ENCODE measurements at regions not wholly inside any gene's neighbourhood (a gene's known extent, or its start where the extent isn't known, plus 50 kb on each side); places are given as distances from the start of the nearest gene placed in this dataset.

- TF ChIP-seq CTCF (conservative IDR thresholded peaks at IDR 0.05; ENCODE audit: low read length) (no peak), EZH2phosphoT487 (IDR thresholded peaks at IDR 0.05; ENCODE audit: borderline replicate concordance, low read depth, low read length) (no peak)
- DNase-seq (ENCODE audit: low spot score): no peak
- no peaks in the 10 kb centered on the region for H3K9me2 ChIP-seq (ENCODE audit: insufficient read depth, low read length)
- H3K9me3 ChIP-seq (ENCODE audit: low read length): no peaks in the 10 kb centered on the region
- no peaks in the 10 kb centered on the region for H4K20me1 ChIP-seq (ENCODE audit: insufficient read depth, low read length)
- no peaks in the 10 kb centered on the region for H3K36me3 ChIP-seq (ENCODE audit: insufficient read depth, low read length)
- ChIA-PET CTCF (ENCODE audit: unreplicated experiment) (no interaction called here), POLR2A (no interaction called here)
- H3K27ac ChIP-seq (ENCODE audit: low read depth, low read length, poor library complexity, severe bottlenecking): no peak overlapping the region
- no peak overlapping the region for H3K4me3 ChIP-seq (ENCODE audit: low read depth, low read length, poor library complexity, severe bottlenecking)
- no peaks in the 10 kb centered on the region for H3K79me2 ChIP-seq (ENCODE audit: insufficient read depth, low read depth, low read length)
- no peak overlapping the region for H3K4me2 ChIP-seq (ENCODE audit: low read length)
- no peaks in the 10 kb centered on the region for H3K4me1 ChIP-seq (ENCODE audit: insufficient read depth, low read length, poor library complexity, severe bottlenecking)
- BruUV-seq (replicated peaks): no TSS peak
- no peak overlapping the region for H2AFZ ChIP-seq (ENCODE audit: low read length)
- intact Hi-C loops (cut with micrococcal nuclease; ENCODE audit: unreplicated experiment): no loop called here
These were observed 57.2 kb upstream of the ASB18 start for GRCh38 chr2:236321415-236321814.

- H3K79me2 ChIP-seq (ENCODE audit: insufficient read depth, low read depth, low read length): no peaks in the 10 kb centered on the region
- DNase-seq (ENCODE audit: low spot score): no peak
- CTCF ChIA-PET (ENCODE audit: unreplicated experiment): no interaction called here
- intact Hi-C loops (cut with micrococcal nuclease; ENCODE audit: unreplicated experiment): no loop called here
- H3K4me2 ChIP-seq (ENCODE audit: low read length): no peak overlapping the region
- no peaks in the 10 kb centered on the region for H3K9me2 ChIP-seq (ENCODE audit: insufficient read depth, low read length)
- no peaks in the 10 kb centered on the region for H4K20me1 ChIP-seq (ENCODE audit: insufficient read depth, low read length)
- BruUV-seq (replicated peaks): no TSS peak
- no peak for TF ChIP-seq EZH2phosphoT487 (IDR thresholded peaks at IDR 0.05; ENCODE audit: borderline replicate concordance, low read depth, low read length)
- TF ChIP-seq CTCF (conservative IDR thresholded peaks at IDR 0.05; ENCODE audit: low read length): no peak
- POLR2A ChIA-PET: no interaction called here
- H3K9me3 ChIP-seq (ENCODE audit: low read length): no peaks in the 10 kb centered on the region
- H3K36me3 ChIP-seq (ENCODE audit: insufficient read depth, low read length): no peaks in the 10 kb centered on the region
- no peak overlapping the region for H3K27ac ChIP-seq (ENCODE audit: low read depth, low read length, poor library complexity, severe bottlenecking)
- no peak overlapping the region for H3K4me3 ChIP-seq (ENCODE audit: low read depth, low read length, poor library complexity, severe bottlenecking)
- H2AFZ ChIP-seq (ENCODE audit: low read length): no peak overlapping the region
- H3K4me1 ChIP-seq (ENCODE audit: insufficient read depth, low read length, poor library complexity, severe bottlenecking): no peaks in the 10 kb centered on the region
These were observed 69.4 kb upstream of the ASB18 start for GRCh38 chr2:236333417-236334121.

GRCh38 chr2:236334122-236334876 is 70.1 kb upstream of the ASB18 start:
- Histone ChIP-seq H4K20me1 (ENCODE audit: insufficient read depth, low read length) (no peaks in the 10 kb centered on the region), H2AFZ (ENCODE audit: low read length) (no peak overlapping the region), H3K79me2 (ENCODE audit: insufficient read depth, low read depth, low read length) (no peaks in the 10 kb centered on the region), H3K4me1 (ENCODE audit: insufficient read depth, low read length, poor library complexity, severe bottlenecking) (no peaks in the 10 kb centered on the region), H3K4me2 (ENCODE audit: low read length) (no peak overlapping the region), H3K36me3 (ENCODE audit: insufficient read depth, low read length) (no peaks in the 10 kb centered on the region), H3K4me3 (ENCODE audit: low read depth, low read length, poor library complexity, severe bottlenecking) (no peak overlapping the region), H3K27ac (ENCODE audit: low read depth, low read length, poor library complexity, severe bottlenecking) (no peak overlapping the region), H3K9me2 (ENCODE audit: insufficient read depth, low read length) (no peaks in the 10 kb centered on the region), H3K9me3 (ENCODE audit: low read length) (no peaks in the 10 kb centered on the region)
- BruUV-seq (replicated peaks): no TSS peak
- DNase-seq (ENCODE audit: low spot score): no peak
- intact Hi-C loops (cut with micrococcal nuclease; ENCODE audit: unreplicated experiment): no loop called here
- no peak for TF ChIP-seq EZH2phosphoT487 (IDR thresholded peaks at IDR 0.05; ENCODE audit: borderline replicate concordance, low read depth, low read length)
- TF ChIP-seq CTCF (conservative IDR thresholded peaks at IDR 0.05; ENCODE audit: low read length): no peak
- POLR2A ChIA-PET: no interaction called here
- CTCF ChIA-PET (ENCODE audit: unreplicated experiment): no interaction called here

All from OCI-LY7 (cell line).